WERI-Rb-1 (cell line): ENCODE measurements at regions not wholly inside any gene's neighbourhood (a gene's known extent, or its start where the extent isn't known, plus 50 kb on each side); places are given as distances from the start of the nearest gene placed in this dataset.

Experiments
- DNase-seq: peaks from one replicate; pipeline ENCODE4 v3.0.0-alpha.2; 2020
- H3K27ac ChIP-seq: fragments of 250-450 bp; sonication (Bioruptor Pico); 2 replicates; pipeline ENCODE4 v1.5.1; 2020; ENCODE audit warnings: mild to moderate bottlenecking, moderate library complexity
- H3K27me3 ChIP-seq: fragments of 250-450 bp; sonication (Bioruptor Pico); 2 replicates; pipeline ENCODE4 v1.5.1; 2021; ENCODE audit warnings: mild to moderate bottlenecking, low read depth, moderate library complexity; ENCODE audit not compliant: insufficient read depth, severe bottlenecking
- H3K36me3 ChIP-seq: fragments of 250-450 bp; sonication (Bioruptor Pico); 2 replicates; pipeline ENCODE4 v1.5.1; 2020; ENCODE audit warnings: mild to moderate bottlenecking, moderate library complexity
- H3K4me3 ChIP-seq: 2 replicates; pipeline ENCODE4 v1.5.1; 2011; ENCODE audit warnings: low read depth, mild to moderate bottlenecking, control low read depth, low read length
- H3K9me3 ChIP-seq: fragments of 250-450 bp; sonication (Bioruptor Pico); 2 replicates; pipeline ENCODE4 v1.5.1; 2021; ENCODE audit warnings: mild to moderate bottlenecking, moderate library complexity; ENCODE audit not compliant: severe bottlenecking
- CTCF ChIP-seq: IDR thresholded peaks from 2 replicates; pipeline ENCODE4 v1.5.1; 2011; ENCODE audit warnings: low read depth, mild to moderate bottlenecking, control low read depth, inconsistent platforms, low read length

GRCh38 chr2:48219555-48220436 lies 94.7 kb upstream of the FOXN2 start:
- Histone ChIP-seq H3K4me3 (no peak overlapping the region), H3K27ac (no peak overlapping the region), H3K36me3 (no peaks in the 10 kb centered on the region), H3K27me3 (no peaks in the 10 kb centered on the region), H3K9me3 (no peaks in the 10 kb centered on the region)
- TF ChIP-seq CTCF: no peak
- no peak for DNase-seq

- H3K36me3 ChIP-seq: no peaks in the 10 kb centered on the region
- no peaks in the 10 kb centered on the region for H3K9me3 ChIP-seq
- H3K27me3 ChIP-seq: no peaks in the 10 kb centered on the region
- no peak overlapping the region for H3K4me3 ChIP-seq
- H3K27ac ChIP-seq: no peak overlapping the region
- TF ChIP-seq CTCF: no peak
- no peak for DNase-seq
Observed at GRCh38 chr2:48220501-48220900, 94.0 kb upstream of the FOXN2 start.

GRCh38 chr2:48221846-48222516 lies 92.5 kb upstream of the FOXN2 start:
- no peak for TF ChIP-seq CTCF
- DNase-seq: no peak
- Histone ChIP-seq H3K27ac (no peak overlapping the region), H3K27me3 (no peaks in the 10 kb centered on the region), H3K36me3 (no peaks in the 10 kb centered on the region), H3K9me3 (no peaks in the 10 kb centered on the region), H3K4me3 (no peak overlapping the region)

- H3K27ac ChIP-seq: no peak overlapping the region
- no peaks in the 10 kb centered on the region for H3K9me3 ChIP-seq
- no peaks in the 10 kb centered on the region for H3K27me3 ChIP-seq
- no peak overlapping the region for H3K4me3 ChIP-seq
- peaks cover 3% of the 10 kb centered on the region; the same call in 1 of the 2 replicates for H3K36me3 ChIP-seq
- no peak for DNase-seq
- no peak for TF ChIP-seq CTCF
Observed at GRCh38 chr2:48227617-48228344, 86.7 kb upstream of the FOXN2 start.

GRCh38 chr2:48228345-48228684 lies 86.2 kb upstream of the FOXN2 start:
- Histone ChIP-seq H3K27me3 (no peaks in the 10 kb centered on the region), H3K9me3 (no peaks in the 10 kb centered on the region), H3K4me3 (no peak overlapping the region), H3K36me3 (peaks cover 3% of the 10 kb centered on the region; the same call in 1 of the 2 replicates), H3K27ac (no peak overlapping the region)
- DNase-seq: no peak
- no peak for TF ChIP-seq CTCF
